AG20443 (cell line): ENCODE measurements at regions not wholly inside any gene's neighbourhood (a gene's known extent, or its start where the extent isn't known, plus 50 kb on each side); places are given as distances from the start of the nearest gene placed in this dataset.

Experiments used
- DNase-seq: peaks from one replicate; pipeline ENCODE4 v3.0.0; 2012; ENCODE audit warnings: low spot score, mixed read lengths

- DNase-seq: no peak
These were observed 109.4 kb downstream of the RCN1 start for GRCh38 chr11:32200136-32200847.

GRCh38 chr11:32204751-32205150 is 113.9 kb downstream of the RCN1 start:
- no peak for DNase-seq

- peak; percentile 58 for DNase-seq
These were observed 119.7 kb downstream of the RCN1 start for GRCh38 chr11:32210556-32210955.

GRCh38 chr11:32213223-32213622 is 122.3 kb downstream of the RCN1 start:
- peak; percentile 76 for DNase-seq

GRCh38 chr11:32215157-32215556 is 124.3 kb downstream of the RCN1 start:
- DNase-seq: no peak

GRCh38 chr11:32216749-32217148 is 125.9 kb downstream of the RCN1 start:
- no peak for DNase-seq

- DNase-seq: no peak
These were observed 128.4 kb downstream of the RCN1 start for GRCh38 chr11:32219320-32219719.

- DNase-seq: no peak
These were observed 130.7 kb downstream of the RCN1 start for GRCh38 chr11:32221476-32222032.

GRCh38 chr11:32224580-32224979 is 133.7 kb downstream of the RCN1 start:
- DNase-seq: no peak

- DNase-seq: no peak
These were observed 134.9 kb downstream of the RCN1 start for GRCh38 chr11:32225571-32226285.

GRCh38 chr11:32226480-32226879 is 135.6 kb downstream of the RCN1 start:
- DNase-seq: no peak

- no peak for DNase-seq
These were observed 138.8 kb downstream of the RCN1 start for GRCh38 chr11:32229576-32230240.

GRCh38 chr11:32231909-32232493 is 141.1 kb downstream of the RCN1 start:
- peak; percentile 59 for DNase-seq

GRCh38 chr11:32232516-32232915 is 141.6 kb downstream of the RCN1 start:
- no peak for DNase-seq

GRCh38 chr11:32233276-32233675 is 142.4 kb downstream of the RCN1 start:
- DNase-seq: no peak

- DNase-seq: no peak
These were observed 143.1 kb downstream of the RCN1 start for GRCh38 chr11:32233928-32234327.

GRCh38 chr11:32244453-32244852 is 153.6 kb downstream of the RCN1 start:
- DNase-seq: no peak

GRCh38 chr11:32253706-32254105 is 162.8 kb downstream of the RCN1 start:
- DNase-seq: no peak

GRCh38 chr11:32255841-32256240 is 165.0 kb downstream of the RCN1 start:
- DNase-seq: no peak

- no peak for DNase-seq
These were observed 165.6 kb downstream of the RCN1 start for GRCh38 chr11:32256466-32256865.

GRCh38 chr11:32259641-32260081 is 168.8 kb downstream of the RCN1 start:
- no peak for DNase-seq

- DNase-seq: no peak
These were observed 171.5 kb downstream of the RCN1 start for GRCh38 chr11:32262367-32262766.
